GM18502 (cell line): ENCODE measurements at regions not wholly inside any gene's neighbourhood (a gene's known extent, or its start where the extent isn't known, plus 50 kb on each side); places are given as distances from the start of the nearest gene placed in this dataset.

Source experiments
- ATAC-seq: cut with Tn5 transposase; IDR thresholded peaks from one replicate; pipeline ENCODE4 v1.9.1; 2021; ENCODE audit warnings: mild to moderate bottlenecking; ENCODE audit not compliant: unreplicated experiment, poor library complexity

GRCh38 chr3:34218706-34219385 lies 420.4 kb downstream of the PDCD6IP start:
- ATAC-seq: no peak

DNA sequence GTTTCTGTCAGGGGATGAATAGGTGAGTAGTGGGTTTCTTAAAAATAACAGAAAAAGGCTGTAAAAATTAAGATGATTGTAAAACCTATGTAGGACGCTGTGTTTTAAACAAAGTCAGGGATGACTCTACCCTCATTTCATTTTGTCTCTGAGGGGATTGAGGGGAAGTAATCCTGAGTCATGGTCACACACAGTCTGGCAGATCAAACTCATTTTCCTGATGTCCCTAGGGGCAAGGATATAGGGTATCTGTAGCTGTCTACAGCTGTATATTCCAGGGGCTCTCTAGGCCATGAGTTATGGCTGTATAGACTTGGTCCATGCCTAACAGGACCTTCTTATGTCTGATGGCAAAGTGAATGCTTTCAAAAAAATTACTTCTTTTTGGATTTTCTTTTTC lies 421.1 kb downstream of the PDCD6IP start:
- no peak for ATAC-seq

DNA sequence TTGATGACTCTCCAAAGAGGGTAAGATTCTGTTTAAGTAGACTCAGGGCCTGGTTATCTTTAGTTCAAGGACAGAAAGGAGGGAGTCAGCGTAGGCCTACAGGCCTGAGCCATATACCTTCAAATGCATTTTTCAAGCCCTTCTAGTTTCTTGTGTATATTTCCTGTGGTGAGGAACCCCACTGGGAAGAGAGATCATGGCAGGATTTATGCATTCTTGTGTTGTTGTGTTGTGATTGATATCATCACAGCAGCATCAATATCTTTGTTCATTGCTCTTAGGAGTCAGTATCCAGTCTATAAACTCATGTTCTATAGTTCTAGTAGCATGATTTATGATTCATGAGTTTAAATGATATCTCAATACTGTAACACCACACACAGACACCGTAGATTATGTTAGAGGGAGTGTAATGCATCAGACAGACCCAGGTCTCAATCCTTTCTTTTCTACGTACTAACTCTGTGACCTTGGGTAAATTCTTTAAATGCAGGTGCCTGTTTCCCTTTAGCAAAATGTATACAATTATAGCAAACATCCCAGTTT lies 427.5 kb downstream of the PDCD6IP start:
- no peak for ATAC-seq

DNA sequence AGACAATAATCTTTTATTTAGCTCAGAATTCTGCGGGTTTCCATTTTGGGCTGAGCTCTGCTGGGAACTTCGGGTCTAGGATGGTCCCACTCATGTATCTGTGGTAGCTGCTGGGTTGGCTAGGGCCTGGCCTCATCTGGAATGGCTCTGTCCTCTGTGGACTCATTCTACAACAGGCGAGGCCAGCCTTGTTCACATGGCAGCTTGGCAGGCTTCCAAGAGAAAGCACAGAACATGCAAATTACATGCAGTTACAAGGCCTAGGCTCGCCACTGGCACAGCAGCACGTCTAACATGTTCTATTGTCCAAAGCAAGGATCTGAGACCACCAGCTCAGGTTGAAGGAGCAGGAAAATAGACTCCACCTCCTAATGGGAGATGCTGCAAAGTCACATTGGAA lies 431.4 kb downstream of the PDCD6IP start:
- no peak for ATAC-seq

- no peak for ATAC-seq
Observed at GRCh38 chr3:34235096-34235495, 436.7 kb downstream of the PDCD6IP start.

- no peak for ATAC-seq
Observed at GRCh38 chr3:34237946-34238345, 439.5 kb downstream of the PDCD6IP start.

- ATAC-seq: no peak
Observed at GRCh38 chr3:34238407-34238806, 440.0 kb downstream of the PDCD6IP start.

DNA sequence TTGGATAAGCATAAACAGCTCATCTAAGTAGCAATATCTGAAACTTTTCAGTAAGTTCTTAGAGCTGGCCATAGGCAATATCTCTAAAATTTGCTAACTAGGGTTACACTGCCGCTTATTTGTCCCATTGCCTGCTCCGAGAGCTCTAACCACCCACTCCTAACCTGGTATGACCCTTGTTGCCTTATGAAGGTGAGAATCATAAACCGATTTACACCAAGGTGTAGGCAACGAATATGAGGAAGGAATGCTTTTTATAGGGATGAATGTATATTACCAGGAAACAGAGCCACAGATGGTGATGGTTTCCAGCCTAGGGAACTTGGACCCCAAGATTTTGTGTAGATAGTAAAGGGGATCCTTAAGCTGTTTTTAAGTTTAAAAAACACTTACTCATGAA lies 440.9 kb downstream of the PDCD6IP start:
- ATAC-seq: no peak

GRCh38 chr3:34239875-34240274 lies 441.4 kb downstream of the PDCD6IP start:
- ATAC-seq: no peak

DNA sequence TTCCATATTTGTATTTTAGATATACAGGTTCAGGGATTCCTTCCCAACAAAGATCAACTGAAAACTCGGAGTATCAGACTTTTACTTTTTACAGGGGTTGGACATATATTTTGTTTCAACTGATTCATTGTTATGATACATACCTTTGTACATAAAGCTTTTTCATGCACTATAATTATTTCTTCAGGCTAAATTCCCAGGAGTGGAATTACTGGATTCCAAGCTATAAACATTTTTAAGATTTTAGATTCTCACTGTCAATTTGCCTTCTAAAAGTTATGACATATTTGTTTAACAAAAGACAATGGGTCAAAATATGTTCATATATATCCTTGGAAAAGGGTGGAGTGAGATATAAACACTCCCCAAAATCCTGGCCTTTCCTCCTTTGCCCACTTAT lies 449.0 kb downstream of the PDCD6IP start:
- no peak for ATAC-seq

- peak; percentile 94 for ATAC-seq
Observed at GRCh38 chr3:34248352-34248751, 449.9 kb downstream of the PDCD6IP start.

GRCh38 chr3:34254285-34254684 lies 455.9 kb downstream of the PDCD6IP start:
- ATAC-seq: no peak

DNA sequence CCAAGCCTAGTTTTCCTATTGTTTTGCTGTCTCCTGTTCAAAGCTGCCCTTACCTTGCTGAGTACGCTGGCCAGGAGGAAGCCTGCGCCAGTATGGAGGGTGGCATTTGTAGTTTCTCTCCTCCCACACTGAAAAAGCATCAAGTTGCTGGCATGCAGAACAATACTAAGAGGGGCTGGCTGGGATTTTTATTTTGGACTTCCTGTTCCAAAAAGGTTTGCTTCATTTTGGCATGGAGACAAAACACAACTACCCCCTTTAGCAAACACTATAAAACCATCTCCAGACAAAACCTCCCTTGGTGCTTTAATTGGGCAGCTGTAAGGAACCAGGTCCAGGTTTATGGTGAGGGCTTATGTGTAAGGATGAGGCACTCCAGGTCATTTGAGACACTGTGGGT lies 457.6 kb downstream of the PDCD6IP start:
- ATAC-seq: no peak

GRCh38 chr3:34256791-34257190 lies 458.4 kb downstream of the PDCD6IP start:
- ATAC-seq: no peak

- no peak for ATAC-seq
Observed at GRCh38 chr3:34258271-34258998, 460.0 kb downstream of the PDCD6IP start.

- ATAC-seq: peak; percentile 45
Observed at GRCh38 chr3:34260271-34261000, 462.0 kb downstream of the PDCD6IP start.

DNA sequence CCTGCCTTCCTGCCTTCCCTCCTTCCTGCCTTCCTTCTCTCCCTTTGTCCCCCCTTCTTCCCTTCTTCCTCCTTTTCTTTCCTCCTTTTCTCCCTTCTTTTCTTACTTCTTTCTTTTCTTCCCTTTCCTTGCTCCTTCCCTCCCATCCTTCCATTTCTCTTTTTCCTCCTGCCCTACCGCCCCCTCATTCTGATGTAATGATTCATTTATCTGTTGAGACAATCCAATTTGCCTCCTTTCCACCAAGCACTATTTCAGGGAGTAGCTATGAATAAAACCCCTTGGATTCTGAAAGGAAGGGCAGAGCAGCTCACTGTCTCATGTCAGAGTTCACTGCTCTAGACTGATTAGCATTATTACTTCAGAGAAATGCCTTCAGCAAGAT lies 462.6 kb downstream of the PDCD6IP start:
- ATAC-seq: no peak

GRCh38 chr3:34263101-34263621 lies 464.7 kb downstream of the PDCD6IP start:
- ATAC-seq: no peak

DNA sequence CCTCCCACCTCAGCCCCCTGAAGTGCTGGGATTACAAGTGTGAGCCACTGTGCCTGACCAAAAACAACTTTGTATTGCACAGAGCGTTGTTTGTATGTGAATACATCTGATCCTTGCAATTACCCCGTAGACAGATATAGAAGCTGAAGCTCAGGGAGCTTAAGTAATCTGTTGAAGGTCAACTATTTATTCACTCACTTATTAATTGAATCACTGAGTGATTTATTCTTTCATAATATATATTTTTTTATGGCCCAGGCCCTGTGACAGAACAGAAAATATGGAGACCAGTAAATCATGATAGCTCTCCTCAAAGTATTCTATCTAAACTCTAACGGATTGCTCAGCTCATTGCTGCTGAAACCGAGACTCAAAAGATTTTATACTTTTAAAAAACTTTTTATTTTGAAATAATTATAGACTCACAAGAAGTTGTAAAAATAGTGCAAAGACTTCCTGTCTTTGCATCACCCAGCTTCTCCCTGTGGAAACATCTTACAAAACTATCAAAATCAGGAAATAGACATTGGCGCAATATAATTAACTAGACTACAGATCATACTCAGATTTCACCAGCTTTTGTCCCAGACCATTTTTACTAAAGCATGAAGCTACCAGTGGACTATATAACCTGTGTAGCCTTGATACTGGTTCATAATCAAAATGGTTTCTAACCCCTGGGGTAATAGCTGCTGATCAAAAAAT lies 466.1 kb downstream of the PDCD6IP start:
- ATAC-seq: no peak

DNA sequence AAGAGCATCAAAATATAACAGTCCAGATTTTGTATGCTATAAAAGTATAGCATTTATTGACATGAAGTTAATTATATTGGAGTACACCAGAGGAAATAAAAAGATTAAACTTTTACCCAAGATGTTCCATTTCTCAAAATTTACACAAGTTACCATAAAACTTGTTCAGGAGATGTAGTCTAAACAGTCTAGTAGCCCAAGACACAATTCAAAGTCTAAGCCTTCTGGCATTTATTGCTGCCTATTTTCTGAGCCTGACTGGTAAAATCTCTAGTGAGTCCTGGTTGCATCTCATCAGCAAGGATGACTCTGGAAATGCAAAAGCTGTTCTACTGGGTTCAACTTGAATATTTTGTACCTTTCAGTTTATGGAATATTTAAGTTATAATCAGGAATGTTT lies 468.7 kb downstream of the PDCD6IP start:
- no peak for ATAC-seq
